T-cell (primary cell): ENCODE measurements at regions not wholly inside any gene's neighbourhood (a gene's known extent, or its start where the extent isn't known, plus 50 kb on each side); places are given as distances from the start of the nearest gene placed in this dataset.

ENCODE experiments used
- ATAC-seq, 4 experiments: fragments of 200-7000 bp in 3 of 4; fragments of 150-1000 bp in 1 of 4; cut with Tn5 transposase; replicated peaks in 1 of 4; 1 replicate in 3 of 4; 2 replicates in 1 of 4; pipeline ENCODE4 v1.10.0; 2021; ENCODE audit warnings: moderate library complexity in 3 of 4, mild to moderate bottlenecking in 2 of 4, moderate number of reproducible peaks in 1 of 4
- CTCF ChIA-PET, 2 donors: fragments of 300-600 bp; sonication (Branson Sonifier 250); formaldehyde crosslinking; loops; one replicate each; lab custom pipeline; 2022; ENCODE audit warnings: antibody characterized with exemption in 2 of 2; lab: Charles Lee
- POLR2A ChIA-PET, 2 donors: fragments of 300-600 bp; sonication (Branson Sonifier 250); formaldehyde crosslinking; loops; one replicate each; lab custom pipeline; 2022; ENCODE audit warnings: antibody characterized with exemption in 2 of 2; lab: Charles Lee
- DNase-seq, 35 experiments: peaks; one replicate each; pipeline versions ENCODE4 v3.0.0 to v3.0.0-alpha.2; 2013 to 2023
- H3K27ac ChIP-seq: one replicate; pipeline ENCODE4 v1.5.1; 2013; ENCODE audit warnings: low read length
- H3K27me3 ChIP-seq, 2 experiments: replicated peaks in 1 of 2; 1 replicate in 1 of 2; 2 replicates in 1 of 2; pipeline versions ENCODE4 v1.6.1 to v1.7.0; 2013; ENCODE audit warnings: low read length in 1 of 2, mixed read lengths in 1 of 2; ENCODE audit not compliant: control insufficient read depth in 2 of 2, insufficient read depth in 2 of 2; ENCODE audit errors: extremely low read depth in 1 of 2
- H3K36me3 ChIP-seq, 2 donors: 1 replicate in 1 of 2; 2 replicates in 1 of 2; pipeline versions ENCODE4 v1.6.1 to v1.7.0; 2013; ENCODE audit warnings: low read length in 1 of 2; ENCODE audit not compliant: control insufficient read depth in 2 of 2, insufficient read depth in 1 of 2; ENCODE audit errors: extremely low read depth in 1 of 2
- H3K4me1 ChIP-seq, 2 experiments: 1 replicate in 1 of 2; 2 replicates in 1 of 2; pipeline versions ENCODE4 v1.6.1 to v1.7.0; 2013; ENCODE audit warnings: low read length in 2 of 2, mixed read lengths in 1 of 2; ENCODE audit not compliant: insufficient read depth in 2 of 2, control insufficient read depth in 1 of 2; ENCODE audit errors: extremely low read depth in 1 of 2
- H3K4me3 ChIP-seq, 2 donors: 1 replicate in 1 of 2; 2 replicates in 1 of 2; pipeline versions ENCODE4 v1.5.1 to v1.7.0; 2013; ENCODE audit warnings: mild to moderate bottlenecking in 2 of 2, low read length in 1 of 2, moderate library complexity in 1 of 2; ENCODE audit not compliant: control insufficient read depth in 1 of 2; ENCODE audit errors: extremely low read depth in 1 of 2
- H3K9me3 ChIP-seq: 2 replicates; pipeline ENCODE4 v1.7.0; 2013
- H3K27ac Mint-ChIP-seq, 2 donors: one replicate each; pipeline ENCODE4 v1.8.0; 2020 to 2021; ENCODE audit warnings: mild to moderate bottlenecking in 2 of 2, mixed read lengths in 2 of 2
- H3K27me3 Mint-ChIP-seq, 2 donors: one replicate each; pipeline ENCODE4 v1.8.0; 2021 to 2022; ENCODE audit warnings: mixed read lengths in 2 of 2
- H3K36me3 Mint-ChIP-seq: one replicate; pipeline ENCODE4 v1.8.0; 2021; ENCODE audit warnings: mixed read lengths
- H3K4me1 Mint-ChIP-seq, 3 donors: one replicate each; pipeline ENCODE4 v1.8.0; 2020 to 2022; ENCODE audit warnings: mixed read lengths in 3 of 3, mild to moderate bottlenecking in 1 of 3
- H3K4me3 Mint-ChIP-seq, 3 donors: one replicate each; pipeline ENCODE4 v1.8.0; 2020 to 2022; ENCODE audit warnings: mild to moderate bottlenecking in 3 of 3, mixed read lengths in 3 of 3, moderate library complexity in 3 of 3
- H3K9me3 Mint-ChIP-seq, 3 donors: one replicate each; pipeline ENCODE4 v1.8.0; 2020 to 2022; ENCODE audit warnings: mixed read lengths in 3 of 3
- WGBS: methylation state at CpG from one replicate; pipeline ENCODE4 v1.1.5; 2013; ENCODE audit warnings: missing lambda C conversion rate; ENCODE audit not compliant: insufficient coverage; 5-methylcytosine and 5-hydroxymethylcytosine counted together

- 92% methylated on average over 5 of the region's 5 CpGs for WGBS
- CTCF ChIA-PET, result no interaction called here
Observed at GRCh38 chr7:41792120-41792519, 89.2 kb upstream of the INHBA start.

DNA sequence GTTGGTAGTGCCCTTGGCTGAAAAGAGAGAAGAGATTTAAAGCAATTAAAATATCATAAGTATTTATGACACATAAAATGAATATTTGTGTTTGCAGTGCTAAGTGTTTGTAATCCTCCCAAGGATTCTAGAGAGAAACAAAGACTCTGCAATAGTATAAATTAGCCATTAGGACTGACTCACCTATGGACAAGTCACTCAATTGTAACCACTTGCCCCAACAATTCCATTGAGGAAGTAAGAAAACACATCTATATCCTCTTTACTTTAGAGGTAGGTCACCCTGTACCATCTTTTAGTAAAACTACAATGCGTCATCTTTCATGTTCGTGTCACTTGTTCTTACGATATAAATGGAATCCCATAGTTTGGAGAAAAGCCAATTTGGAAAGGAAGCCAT lies 85.7 kb upstream of the INHBA start:
- no peaks in the 10 kb centered on the region for H3K4me1 Mint-ChIP-seq
- CTCF ChIA-PET, result no interaction called here
- no CpG with 5 or more reads among the region's 3 CpGs for WGBS

More at GRCh38 chr7:41792120-41792519, 89.2 kb upstream of the INHBA start:
- Mint-ChIP-seq H3K4me1 (no peaks in the 10 kb centered on the region), H3K27ac (no peak overlapping the region), H3K36me3 (no peaks in the 10 kb centered on the region), H3K4me3 (no peak overlapping the region), H3K9me3 (peaks cover 0 to 4% (median 0%) of the 10 kb centered on the region in 3 donors), H3K27me3 (no peaks in the 10 kb centered on the region)
- Histone ChIP-seq H3K27me3 (peaks cover 0 to 2% of the 10 kb centered on the region in 2 experiments), H3K36me3 (no peaks in the 10 kb centered on the region), H3K27ac (no peak overlapping the region), H3K9me3 (no peaks in the 10 kb centered on the region), H3K4me3 (no peak overlapping the region), H3K4me1 (no peaks in the 10 kb centered on the region)
- no peak for DNase-seq
- POLR2A ChIA-PET, result no interaction called here
- no peak for ATAC-seq

GRCh38 chr7:41787651-41788350 lies 84.9 kb upstream of the INHBA start:
- no peaks in the 10 kb centered on the region for H3K4me1 Mint-ChIP-seq
- no peaks in the 10 kb centered on the region for H3K36me3 Mint-ChIP-seq

More for the DNA sequence above, 85.7 kb upstream of the INHBA start:
- Mint-ChIP-seq H3K9me3 (no peaks in the 10 kb centered on the region), H3K4me3 (no peak overlapping the region), H3K36me3 (no peaks in the 10 kb centered on the region), H3K27me3 (no peaks in the 10 kb centered on the region), H3K27ac (no peak overlapping the region)
- DNase-seq (no peak), ATAC-seq (no peak)
- H3K27ac ChIP-seq, result no peak overlapping the region
- H3K9me3 ChIP-seq, result no peaks in the 10 kb centered on the region
- H3K4me1 ChIP-seq, result no peaks in the 10 kb centered on the region
- H3K4me3 ChIP-seq, result no peak overlapping the region
- H3K27me3 ChIP-seq, result no peaks in the 10 kb centered on the region
- H3K36me3 ChIP-seq, result no peaks in the 10 kb centered on the region
- POLR2A ChIA-PET, result no interaction called here

GRCh38 chr7:41786944-41787343 lies 84.1 kb upstream of the INHBA start:
- ATAC-seq (no peak), DNase-seq (no peak)
- no peaks in the 10 kb centered on the region for H3K4me1 ChIP-seq
- no peak overlapping the region for H3K27ac ChIP-seq
- no peaks in the 10 kb centered on the region for H3K36me3 ChIP-seq
- no peaks in the 10 kb centered on the region for H3K9me3 ChIP-seq
- 97% methylated on average over 2 of the region's 5 CpGs for WGBS
- Mint-ChIP-seq H3K9me3 (no peaks in the 10 kb centered on the region), H3K36me3 (no peaks in the 10 kb centered on the region), H3K27ac (no peak overlapping the region), H3K4me1 (no peaks in the 10 kb centered on the region), H3K4me3 (no peak overlapping the region), H3K27me3 (no peaks in the 10 kb centered on the region)
- POLR2A ChIA-PET, result no interaction called here
- no peaks in the 10 kb centered on the region for H3K27me3 ChIP-seq
- no peak overlapping the region for H3K4me3 ChIP-seq
- CTCF ChIA-PET, result no interaction called here

More at GRCh38 chr7:41787651-41788350, 84.9 kb upstream of the INHBA start:
- Mint-ChIP-seq H3K27me3 (no peaks in the 10 kb centered on the region), H3K27ac (no peak overlapping the region), H3K4me3 (no peak overlapping the region), H3K9me3 (no peaks in the 10 kb centered on the region)
- Histone ChIP-seq H3K36me3 (no peaks in the 10 kb centered on the region), H3K9me3 (no peaks in the 10 kb centered on the region), H3K4me3 (no peak overlapping the region), H3K27me3 (no peaks in the 10 kb centered on the region), H3K4me1 (no peaks in the 10 kb centered on the region), H3K27ac (no peak overlapping the region)
- no peak for ATAC-seq
- ChIA-PET POLR2A (no interaction called here), CTCF (no interaction called here)
- no peak for DNase-seq
- no CpG with 5 or more reads among the region's 2 CpGs for WGBS

GRCh38 chr7:41786404-41786803 lies 83.5 kb upstream of the INHBA start:
- Mint-ChIP-seq H3K4me1 (no peaks in the 10 kb centered on the region), H3K27ac (no peak overlapping the region), H3K4me3 (no peak overlapping the region), H3K9me3 (no peaks in the 10 kb centered on the region), H3K36me3 (no peaks in the 10 kb centered on the region), H3K27me3 (no peaks in the 10 kb centered on the region)
- ATAC-seq, result no peak
- Histone ChIP-seq H3K4me3 (no peak overlapping the region), H3K36me3 (no peaks in the 10 kb centered on the region), H3K27me3 (no peaks in the 10 kb centered on the region), H3K4me1 (no peaks in the 10 kb centered on the region), H3K27ac (no peak overlapping the region), H3K9me3 (no peaks in the 10 kb centered on the region)
- CTCF ChIA-PET, result interaction anchor here in 1 of 2 donors (0.6 kb wide), 1 partner anchor 46 kb away, joined by 6 read pairs; no protein-coding TSS in a partner anchor
- DNase-seq, result no peak
- no CpG with 5 or more reads among the region's 2 CpGs for WGBS
- POLR2A ChIA-PET, result no interaction called here

DNA sequence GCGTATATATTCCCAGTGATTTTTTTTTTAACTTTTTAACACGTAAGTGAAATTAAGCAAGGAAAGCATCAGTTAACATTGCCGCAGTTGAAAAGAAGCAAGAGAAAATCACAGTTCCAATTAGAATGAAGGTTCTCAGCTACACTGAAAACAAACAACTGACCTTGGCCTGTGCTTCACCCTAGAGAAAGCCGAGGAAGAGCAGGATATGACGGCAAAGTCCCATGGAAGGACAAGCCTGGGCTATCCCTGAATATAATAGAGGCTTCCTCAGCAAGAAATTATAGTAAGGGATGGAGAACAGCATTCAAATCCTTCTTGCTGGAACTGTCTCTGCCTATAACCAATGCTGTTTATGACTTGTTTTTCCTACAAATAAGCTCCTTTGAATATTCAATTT lies 83.0 kb upstream of the INHBA start:
- Mint-ChIP-seq H3K27ac (no peak overlapping the region), H3K36me3 (no peaks in the 10 kb centered on the region), H3K9me3 (no peaks in the 10 kb centered on the region), H3K4me1 (no peaks in the 10 kb centered on the region), H3K4me3 (no peak overlapping the region), H3K27me3 (no peaks in the 10 kb centered on the region)
- Histone ChIP-seq H3K27me3 (no peaks in the 10 kb centered on the region), H3K9me3 (no peaks in the 10 kb centered on the region), H3K36me3 (no peaks in the 10 kb centered on the region), H3K4me1 (no peaks in the 10 kb centered on the region), H3K27ac (no peak overlapping the region), H3K4me3 (no peak overlapping the region)
- ATAC-seq, result no peak
- DNase-seq, result no peak
- POLR2A ChIA-PET, result no interaction called here
- WGBS, result 100% methylated on average over 2 of the region's 5 CpGs
- CTCF ChIA-PET, result interaction anchor here in 1 of 2 donors (0.6 kb wide), 1 partner anchor 45 kb away, joined by 6 read pairs; no protein-coding TSS in a partner anchor
